Stimulated activated CD4-positive, alpha-beta T cell treated with anti-CD3 and anti-CD28 coated beads, Interleukin-1b, Interleukin-23, amount 100 ng/mL, for 1 hour (primary cell): ENCODE measurements at regions not wholly inside any gene's neighbourhood (a gene's known extent, or its start where the extent isn't known, plus 50 kb on each side); places are given as distances from the start of the nearest gene placed in this dataset.
"Not testable (repeated sequence)": the region's sequence is repeated elsewhere in the genome, so short reads cannot be mapped to it uniquely, and the experiment has no call there.

Experiments
- DNase-seq, 2 donors: peaks; one replicate each; pipeline ENCODE4 v3.0.0-alpha.2; 2020; ENCODE audit warnings: low read depth in 2 of 2

- DNase-seq: no peak
These were observed 159.5 kb upstream of the TBC1D5 start for GRCh38 chr3:17901893-17902292.

DNA sequence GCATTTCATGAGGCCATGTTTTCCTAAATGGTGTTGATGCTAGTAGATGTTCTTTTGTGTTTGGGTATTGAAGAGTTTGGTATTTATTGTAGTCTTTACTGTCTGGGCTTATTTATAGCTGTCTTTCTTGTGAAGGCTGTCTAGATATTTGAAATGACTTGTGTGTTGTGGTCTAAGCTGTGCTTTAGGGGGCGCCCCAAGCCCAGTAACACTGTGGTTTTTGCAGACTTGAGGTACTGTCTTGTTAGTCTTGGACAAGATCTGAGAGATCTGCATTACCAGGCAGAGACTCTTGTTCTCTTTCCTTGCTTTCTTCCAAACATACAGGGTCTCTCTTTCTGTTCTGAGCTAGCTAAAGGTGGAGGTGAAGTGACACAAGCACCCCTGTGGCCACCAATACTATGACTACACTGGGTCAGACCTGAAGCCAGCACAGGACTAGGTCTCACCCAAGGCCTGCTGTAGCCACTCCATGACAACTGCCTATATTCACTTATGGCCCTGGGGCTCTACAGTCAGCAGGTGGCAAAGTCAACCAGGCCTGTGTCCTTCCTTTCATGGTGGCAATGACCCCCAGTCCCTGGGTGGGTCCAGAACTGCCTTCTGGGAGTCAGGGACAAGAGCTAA lies 152.1 kb upstream of the TBC1D5 start:
- DNase-seq: no peak

- DNase-seq: no peak
These were observed 148.9 kb upstream of the TBC1D5 start for GRCh38 chr3:17891139-17891856.

DNA sequence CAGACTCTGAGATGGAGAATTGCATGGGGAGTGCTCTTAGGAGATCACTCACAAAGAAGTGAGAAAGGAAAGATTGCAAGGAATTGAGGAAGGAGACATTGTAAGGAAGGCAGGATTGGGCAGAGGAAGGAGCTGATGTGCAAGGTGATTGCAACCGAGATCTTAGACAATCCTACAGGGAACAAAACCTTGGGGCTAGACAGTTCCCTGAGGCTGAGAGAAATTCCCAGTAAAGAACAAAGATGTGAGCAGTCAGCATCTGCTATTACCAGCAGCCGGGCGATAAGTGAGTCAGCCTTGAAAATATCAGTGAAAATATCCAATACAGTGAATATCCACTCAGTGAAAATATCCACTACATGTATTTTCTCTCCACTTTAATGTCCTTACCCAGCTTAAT lies 143.6 kb upstream of the TBC1D5 start:
- DNase-seq: no peak

GRCh38 chr3:17882981-17883380 lies 140.6 kb upstream of the TBC1D5 start:
- DNase-seq: no peak

DNA sequence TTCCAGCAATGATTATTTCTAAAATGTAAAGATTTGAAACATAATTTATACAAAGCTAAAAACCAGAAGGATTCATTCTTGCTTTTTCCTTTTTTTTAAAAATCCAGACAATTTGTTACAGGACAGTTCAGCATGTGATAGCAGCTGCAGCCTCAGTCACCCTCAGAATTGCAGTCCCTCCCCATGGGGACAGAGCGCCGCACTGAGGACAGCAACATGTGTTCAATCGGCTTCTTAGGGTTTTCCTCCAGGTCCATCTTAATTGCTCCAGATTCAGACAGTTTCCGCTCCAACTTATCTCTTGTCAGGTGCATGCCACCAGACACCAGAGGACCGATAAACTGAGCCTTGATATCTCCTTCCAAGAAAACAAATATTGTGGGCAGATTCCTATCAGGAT lies 134.9 kb upstream of the TBC1D5 start:
- no peak for DNase-seq

- DNase-seq: no peak
These were observed 132.2 kb upstream of the TBC1D5 start for GRCh38 chr3:17874636-17875035.

GRCh38 chr3:17872457-17872856 lies 130.0 kb upstream of the TBC1D5 start:
- DNase-seq: no peak

DNA sequence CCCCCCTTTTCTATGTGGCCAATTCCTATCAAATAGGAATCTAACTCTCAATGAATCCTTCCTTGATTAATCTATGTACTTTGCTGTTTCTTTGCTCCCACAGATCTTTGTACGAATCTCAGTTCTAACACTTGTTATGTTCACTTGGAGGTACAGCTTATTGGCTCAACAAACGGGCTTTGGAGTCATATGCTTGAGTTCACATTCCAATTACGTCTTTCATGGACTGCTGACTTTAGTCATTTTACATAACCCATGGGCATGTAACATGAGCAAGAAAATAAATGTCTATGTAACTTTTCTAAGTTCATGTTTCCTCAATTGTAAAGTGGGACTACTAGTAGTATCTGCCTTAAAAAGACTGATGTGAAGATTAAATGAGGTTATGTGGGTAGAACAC lies 123.2 kb upstream of the TBC1D5 start:
- no peak for DNase-seq

DNA sequence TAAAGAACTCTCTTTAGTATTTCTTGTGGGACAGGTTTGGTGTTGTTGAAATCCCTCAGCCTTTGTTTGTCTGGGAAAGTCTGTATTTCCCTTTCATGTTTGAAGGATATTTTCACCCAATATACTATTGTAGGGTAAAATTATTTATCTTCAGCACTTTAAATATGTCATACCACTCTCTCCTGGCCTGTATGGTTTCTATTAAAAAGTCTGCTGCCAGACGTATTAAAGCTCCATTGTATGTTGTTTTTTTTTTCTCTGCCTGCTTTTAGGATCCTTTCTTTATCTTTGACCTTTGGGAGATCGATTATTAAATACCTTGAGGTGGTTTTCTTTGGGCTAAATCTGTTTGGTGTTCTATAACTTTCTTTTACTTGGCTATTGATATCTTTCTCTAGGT lies 119.0 kb upstream of the TBC1D5 start:
- DNase-seq: no peak

DNA sequence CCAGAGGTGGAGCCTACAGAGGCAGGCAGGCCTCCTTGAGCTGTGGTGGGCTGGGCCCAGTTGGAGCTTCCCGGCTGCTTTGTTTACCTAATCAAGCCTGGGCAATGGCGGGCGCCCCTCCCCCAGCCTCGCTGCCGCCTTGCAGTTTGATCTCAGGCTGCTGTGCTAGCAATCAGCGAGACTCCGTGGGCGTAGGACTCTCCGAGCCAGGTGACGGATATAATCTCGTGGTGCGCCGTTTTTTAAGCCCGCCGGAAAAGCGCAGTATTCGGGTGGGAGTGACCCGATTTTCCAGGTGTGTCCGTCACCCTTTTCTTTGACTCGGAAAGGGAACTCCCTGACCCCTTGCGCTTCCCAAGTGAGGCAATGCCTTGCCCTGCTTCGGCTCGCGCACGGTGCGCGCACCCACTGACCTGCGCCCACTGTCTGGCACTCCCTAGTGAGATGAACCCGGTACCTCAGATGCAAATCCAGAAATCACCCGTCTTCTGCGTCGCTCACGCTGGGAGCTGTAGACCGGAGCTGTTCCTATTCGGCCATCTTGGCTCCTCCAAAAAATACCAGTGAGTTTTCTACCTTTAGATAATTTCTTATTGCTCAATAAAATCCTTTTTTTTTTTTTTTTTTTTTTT lies 118.5 kb upstream of the TBC1D5 start:
- not testable (repeated sequence) for DNase-seq

DNA sequence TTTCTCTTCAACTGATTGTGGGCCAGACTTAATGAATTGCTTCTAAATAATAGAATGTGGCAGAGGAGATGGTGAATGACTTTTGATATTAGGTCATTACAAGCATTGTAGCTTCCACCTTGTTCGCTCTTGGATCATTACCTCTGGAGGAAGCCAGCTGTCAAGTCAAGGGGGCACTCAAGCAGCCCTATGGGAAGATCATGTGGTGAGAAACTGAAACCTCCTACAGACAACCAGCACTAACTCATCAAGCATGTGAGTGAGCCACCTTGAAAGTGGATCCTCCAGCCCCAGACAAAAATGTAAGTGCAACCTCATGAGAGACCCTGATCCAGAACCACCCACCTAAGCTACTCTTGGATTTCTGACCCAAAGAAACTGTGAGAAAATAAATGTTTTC lies 109.8 kb upstream of the TBC1D5 start:
- no peak for DNase-seq

- no peak for DNase-seq
These were observed 108.0 kb upstream of the TBC1D5 start for GRCh38 chr3:17850448-17850847.

GRCh38 chr3:17848102-17848501 lies 105.7 kb upstream of the TBC1D5 start:
- no peak for DNase-seq

- no peak for DNase-seq
These were observed 104.7 kb upstream of the TBC1D5 start for GRCh38 chr3:17847156-17847555.

GRCh38 chr3:17846466-17846865 lies 104.0 kb upstream of the TBC1D5 start:
- DNase-seq: no peak

- no peak for DNase-seq
These were observed 102.8 kb upstream of the TBC1D5 start for GRCh38 chr3:17845026-17845812.

DNA sequence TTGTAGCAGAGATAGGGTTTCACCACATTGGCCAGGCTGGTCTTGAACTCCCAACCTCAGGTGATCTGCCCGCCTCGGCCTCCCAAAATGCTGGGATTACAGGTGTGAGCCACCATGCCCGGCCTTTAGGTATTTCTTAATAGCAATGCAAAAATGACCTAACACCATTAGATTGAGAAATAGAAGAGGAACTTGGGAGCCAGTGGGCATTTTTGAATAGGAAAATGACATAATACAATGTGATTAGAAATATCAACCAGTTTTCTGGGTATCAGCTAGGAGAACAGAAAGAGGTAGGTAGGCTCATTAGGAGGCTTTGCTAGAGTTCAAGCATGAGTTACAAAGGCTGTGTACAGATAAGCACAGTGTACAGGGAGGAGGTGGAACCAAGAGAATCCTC lies 101.8 kb upstream of the TBC1D5 start:
- DNase-seq: no peak

GRCh38 chr3:17841190-17841828 lies 98.9 kb upstream of the TBC1D5 start:
- DNase-seq: peak; percentile 29 to 64

- DNase-seq: no peak
These were observed 98.2 kb upstream of the TBC1D5 start for GRCh38 chr3:17840651-17841050.

- DNase-seq: no peak
These were observed 97.7 kb upstream of the TBC1D5 start for GRCh38 chr3:17840126-17840525.

GRCh38 chr3:17836919-17837318 lies 94.5 kb upstream of the TBC1D5 start:
- DNase-seq: no peak
